Hematopoietic multipotent progenitor cell treated with erythropoietin and hydrocortisone succinate and interleukin-3 and kit ligand, for 8 days (in vitro differentiated cells): ENCODE measurements at regions not wholly inside any gene's neighbourhood (a gene's known extent, or its start where the extent isn't known, plus 50 kb on each side); places are given as distances from the start of the nearest gene placed in this dataset.
"Not testable (repeated sequence)": the region's sequence is repeated elsewhere in the genome, so short reads cannot be mapped to it uniquely, and the experiment has no call there.

ENCODE experiments used
- DNase-seq: peaks from one replicate; pipeline ENCODE4 v3.0.0-alpha.2; 2015

DNA sequence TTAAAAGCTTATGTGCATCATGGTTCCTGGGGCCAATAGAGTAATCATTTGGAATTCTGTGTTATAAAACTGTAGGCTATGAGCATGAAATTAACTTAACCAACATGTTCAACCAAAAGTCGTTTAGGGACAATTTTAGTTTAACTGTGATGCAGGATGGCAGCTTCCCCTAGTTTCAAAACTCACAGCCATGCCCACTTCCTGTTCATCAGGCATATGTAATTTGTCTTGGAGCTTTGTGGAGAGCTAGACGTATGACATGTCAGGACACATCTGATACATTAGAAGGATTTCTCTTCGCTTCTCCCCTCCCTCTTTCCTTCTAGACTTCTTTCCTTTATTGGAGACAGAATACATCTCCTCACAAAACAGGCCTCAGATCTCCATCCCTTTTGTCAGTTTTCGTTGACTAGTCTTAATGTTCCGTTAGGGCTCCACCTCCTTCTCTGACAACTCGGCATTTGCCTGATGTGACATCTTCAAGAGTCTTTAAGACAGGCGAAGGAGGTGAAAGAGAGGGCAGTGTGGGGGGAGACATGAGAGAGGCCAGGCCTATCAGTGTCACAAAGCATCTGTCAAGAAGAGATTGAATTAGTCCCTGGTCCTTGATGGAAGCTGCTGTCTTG is 176.0 kb downstream of the MSX2 start:
- no peak for DNase-seq

DNA sequence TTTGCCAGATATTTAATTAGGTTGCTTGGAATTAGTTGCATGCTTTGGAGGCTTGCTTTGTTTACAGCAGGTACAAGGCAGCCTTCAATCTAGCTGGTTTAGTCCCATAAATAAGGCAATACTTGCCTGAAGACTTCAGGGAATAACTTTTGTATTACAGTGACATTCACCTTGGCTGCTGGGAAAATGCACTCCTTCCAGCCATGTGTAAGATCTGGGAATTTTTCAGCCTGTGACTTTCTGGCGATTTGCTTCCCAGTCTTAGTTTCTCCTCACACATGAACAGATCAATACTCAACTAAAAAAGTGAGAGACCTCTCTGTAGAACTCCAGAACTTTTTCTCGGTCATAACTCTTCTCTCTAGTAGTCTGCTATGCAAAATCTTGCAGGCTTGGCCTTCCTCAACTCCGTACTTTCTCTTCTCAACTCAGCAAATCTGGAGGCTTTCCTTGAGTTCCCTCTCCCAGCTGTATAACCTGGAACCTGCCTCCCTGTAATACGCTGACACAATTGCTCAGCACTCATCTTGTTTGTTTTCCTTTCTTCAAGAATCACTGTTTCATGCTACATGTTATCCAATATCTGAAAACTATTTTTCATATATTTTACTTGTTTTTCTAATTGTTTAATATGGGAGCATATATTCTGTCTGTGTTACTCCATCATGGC is 173.0 kb downstream of the MSX2 start:
- no peak for DNase-seq

DNA sequence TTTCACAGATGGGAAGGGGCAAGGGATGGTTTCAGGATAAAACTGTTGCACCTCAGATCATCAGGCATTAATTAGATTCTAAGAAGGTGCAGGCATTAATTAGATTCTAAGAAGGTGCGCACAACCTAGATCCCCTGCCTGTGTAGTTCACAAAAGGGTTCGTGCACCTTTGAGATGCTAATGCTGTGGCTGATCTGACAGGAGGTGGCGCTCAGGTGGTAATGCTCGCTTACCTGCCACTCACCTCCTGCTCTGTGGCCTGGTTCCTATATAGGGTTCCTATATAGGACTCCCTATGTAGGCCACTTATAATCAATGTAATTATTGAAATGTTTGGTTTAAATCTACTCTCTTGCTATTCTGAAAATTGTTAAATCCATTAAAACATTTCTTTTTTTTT is 171.0 kb downstream of the MSX2 start:
- DNase-seq = no peak

DNA sequence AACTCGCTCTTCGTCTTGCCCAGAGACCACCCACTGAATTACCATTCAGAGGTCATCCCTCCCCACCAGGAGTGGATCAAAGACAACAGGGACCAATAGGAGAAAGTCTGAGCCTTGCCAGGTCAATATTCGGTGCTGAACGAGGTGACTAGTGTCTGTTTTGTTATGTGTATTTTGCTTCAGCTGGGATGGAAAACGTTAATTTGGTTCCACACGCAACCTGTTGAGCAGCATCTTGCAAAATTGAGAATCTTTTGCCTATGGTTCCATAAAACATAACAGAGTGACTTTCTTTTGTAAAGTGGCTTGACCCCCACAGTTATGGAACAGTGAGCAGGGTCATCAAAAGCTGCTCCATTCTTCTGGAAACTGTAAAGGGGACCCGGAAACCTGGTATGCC is 168.4 kb downstream of the MSX2 start:
- DNase-seq = no peak

DNA sequence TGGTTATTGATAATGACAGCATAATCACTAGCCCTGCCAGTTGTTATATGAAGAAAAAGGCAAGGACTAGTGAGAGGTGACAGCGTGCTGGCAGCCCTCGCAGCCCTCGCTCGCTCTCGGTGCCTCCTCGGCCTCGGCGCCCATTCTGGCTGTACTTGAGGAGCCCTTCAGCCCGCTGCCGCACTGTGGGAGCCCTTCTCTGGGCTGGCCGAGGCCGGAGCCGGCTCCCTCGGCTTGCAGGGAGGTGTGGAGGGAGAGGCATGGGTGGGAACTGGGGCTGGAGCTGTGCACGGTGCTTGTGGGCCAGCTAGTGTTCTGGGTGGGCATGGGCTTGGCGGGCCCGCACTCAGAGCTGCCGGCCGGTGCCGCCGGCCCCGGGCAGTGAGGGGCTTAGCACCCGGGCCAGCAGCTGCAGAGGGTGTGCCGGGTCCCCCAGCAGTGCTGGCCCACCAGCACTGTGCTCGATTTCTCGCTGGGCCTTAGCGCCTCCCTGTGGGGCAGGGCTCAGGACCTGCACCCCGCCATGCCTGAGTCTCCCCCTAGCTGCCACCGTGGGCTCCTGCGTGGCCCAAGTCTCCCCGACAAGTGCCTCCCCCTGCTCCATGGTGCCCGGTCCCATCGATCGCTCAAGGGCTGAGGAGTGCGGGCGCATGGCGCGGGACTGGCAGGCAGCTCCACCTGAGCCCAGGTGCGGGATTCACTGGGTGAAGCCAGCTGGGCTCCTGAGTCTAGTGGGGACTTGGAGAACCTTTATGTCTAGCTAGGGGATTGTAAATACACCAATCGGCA is 156.2 kb downstream of the MSX2 start:
- not testable (repeated sequence) for DNase-seq

DNA sequence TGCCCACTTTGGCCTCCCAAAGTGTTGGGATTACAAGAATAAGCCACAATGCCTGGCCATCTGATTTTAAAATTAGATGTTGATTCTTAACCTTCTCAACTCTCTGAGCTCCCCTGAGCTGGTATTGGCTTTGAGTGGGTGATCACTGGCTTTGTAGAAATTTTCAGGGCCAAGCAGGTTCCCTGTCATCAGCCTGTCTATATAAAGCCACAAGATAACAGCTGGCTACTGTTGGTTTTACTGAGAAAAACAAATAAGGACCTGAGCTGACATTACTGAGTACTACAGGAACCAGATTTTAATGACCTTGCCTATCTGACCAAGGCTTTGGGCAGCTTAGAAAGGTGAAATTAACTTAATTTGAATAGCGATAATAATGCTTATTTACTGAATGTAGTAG is 153.6 kb downstream of the MSX2 start:
- DNase-seq = no peak

DNA sequence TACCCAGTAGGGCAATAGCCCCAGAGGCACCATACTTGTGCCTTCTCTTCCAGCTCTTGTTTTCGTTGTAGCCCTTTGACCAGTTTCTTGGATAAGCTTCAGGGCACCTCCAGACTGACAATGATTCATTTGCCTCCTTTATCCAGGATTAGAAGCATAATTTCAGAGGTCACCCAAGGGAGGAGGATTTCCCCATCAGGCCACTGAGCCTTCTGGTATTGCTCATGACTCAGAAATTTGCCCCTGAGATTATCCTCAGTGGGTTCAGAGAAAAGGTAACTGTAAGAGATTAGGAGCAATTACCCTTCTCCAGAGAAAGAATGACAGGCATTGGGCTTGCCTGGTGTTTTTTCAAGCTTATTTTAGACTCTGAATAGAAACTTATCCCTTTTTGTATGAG is 147.9 kb downstream of the MSX2 start:
- DNase-seq = no peak

DNA sequence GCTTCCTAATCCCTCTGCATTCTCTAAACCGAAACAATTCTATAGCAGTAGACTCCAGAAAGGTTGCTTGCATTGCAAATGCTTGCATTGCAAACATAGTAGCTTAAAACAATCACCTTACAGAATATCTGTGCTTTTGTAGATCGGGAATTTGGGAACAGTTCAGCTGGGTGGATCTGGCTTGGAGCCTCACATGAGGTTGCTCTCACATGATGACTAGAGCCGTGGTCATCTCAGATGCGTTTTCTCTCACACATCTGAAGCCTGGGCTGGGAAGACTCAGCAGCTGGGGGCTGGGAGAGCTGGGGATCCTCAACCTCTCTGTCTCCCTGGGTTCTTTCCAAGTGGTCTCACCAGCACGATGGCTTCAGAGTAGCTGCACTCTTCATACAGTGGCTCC is 127.8 kb downstream of the MSX2 start:
- no peak for DNase-seq

DNA sequence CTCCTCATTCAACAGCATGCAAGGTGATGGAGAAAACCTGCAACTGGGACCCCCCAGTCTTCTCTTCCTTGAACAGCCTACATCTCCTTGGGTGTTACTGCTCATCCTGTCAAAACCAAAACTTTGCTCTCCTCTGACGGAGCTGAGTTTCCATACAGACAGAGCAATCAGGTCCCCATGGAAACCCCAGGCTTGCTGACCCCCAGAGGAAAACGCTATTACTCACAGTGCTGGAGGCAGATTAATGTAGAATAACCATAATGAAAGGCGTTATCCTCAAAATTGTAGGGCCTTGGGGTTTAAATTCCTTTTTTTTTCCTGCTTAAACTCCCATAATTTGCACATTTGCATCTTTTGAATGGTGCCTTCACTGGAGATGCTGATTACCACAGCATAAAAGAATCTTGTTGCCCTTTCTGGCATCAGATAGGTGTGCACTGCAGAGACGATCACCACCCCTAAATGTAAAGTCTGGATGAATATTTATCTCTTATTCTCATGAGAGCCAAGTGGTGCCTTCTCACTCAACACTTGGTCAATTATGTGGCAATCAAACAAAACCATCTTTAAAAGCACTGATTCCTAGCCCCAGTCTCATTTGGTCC is 126.3 kb downstream of the MSX2 start:
- DNase-seq = no peak

DNA sequence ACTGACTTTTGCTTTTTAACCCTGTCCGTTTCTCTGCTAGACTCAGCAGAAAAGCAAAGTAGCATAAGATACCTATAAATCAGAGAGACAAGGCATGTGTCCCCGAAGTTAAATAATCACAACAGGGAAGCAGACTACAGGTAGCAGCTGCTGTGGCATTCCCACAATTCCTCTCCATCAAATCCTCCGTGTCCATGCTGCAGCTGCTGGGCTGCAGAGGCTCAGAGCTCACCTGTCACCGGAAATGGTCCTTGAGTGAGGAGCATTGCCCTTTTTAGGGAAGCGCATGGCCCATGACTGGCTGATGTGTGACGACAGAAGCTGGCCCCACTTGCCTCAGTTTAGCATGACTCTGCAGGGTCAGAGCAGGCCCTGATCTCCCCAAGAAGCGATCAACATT is 125.0 kb downstream of the MSX2 start:
- DNase-seq = no peak

DNA sequence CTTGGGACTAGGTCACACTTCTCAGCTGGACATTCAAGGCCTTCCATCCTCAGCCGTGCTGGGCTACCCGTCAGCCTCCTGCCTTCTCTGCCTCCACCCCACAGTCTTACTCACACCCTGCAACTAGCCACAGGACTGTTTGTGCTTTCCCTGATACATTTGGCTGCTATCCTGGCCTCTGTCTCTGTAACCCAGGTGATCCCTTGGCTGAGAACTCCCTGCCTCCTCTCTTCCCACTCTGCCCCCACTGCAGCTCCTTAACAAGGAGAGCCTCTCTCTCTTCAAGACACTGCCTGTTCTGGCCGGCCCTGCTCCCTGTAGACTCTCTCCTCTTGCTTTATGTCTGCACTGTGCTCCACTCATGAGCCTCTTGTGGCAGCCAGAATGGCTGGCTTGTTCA is 120.6 kb downstream of the MSX2 start:
- DNase-seq = no peak

DNA sequence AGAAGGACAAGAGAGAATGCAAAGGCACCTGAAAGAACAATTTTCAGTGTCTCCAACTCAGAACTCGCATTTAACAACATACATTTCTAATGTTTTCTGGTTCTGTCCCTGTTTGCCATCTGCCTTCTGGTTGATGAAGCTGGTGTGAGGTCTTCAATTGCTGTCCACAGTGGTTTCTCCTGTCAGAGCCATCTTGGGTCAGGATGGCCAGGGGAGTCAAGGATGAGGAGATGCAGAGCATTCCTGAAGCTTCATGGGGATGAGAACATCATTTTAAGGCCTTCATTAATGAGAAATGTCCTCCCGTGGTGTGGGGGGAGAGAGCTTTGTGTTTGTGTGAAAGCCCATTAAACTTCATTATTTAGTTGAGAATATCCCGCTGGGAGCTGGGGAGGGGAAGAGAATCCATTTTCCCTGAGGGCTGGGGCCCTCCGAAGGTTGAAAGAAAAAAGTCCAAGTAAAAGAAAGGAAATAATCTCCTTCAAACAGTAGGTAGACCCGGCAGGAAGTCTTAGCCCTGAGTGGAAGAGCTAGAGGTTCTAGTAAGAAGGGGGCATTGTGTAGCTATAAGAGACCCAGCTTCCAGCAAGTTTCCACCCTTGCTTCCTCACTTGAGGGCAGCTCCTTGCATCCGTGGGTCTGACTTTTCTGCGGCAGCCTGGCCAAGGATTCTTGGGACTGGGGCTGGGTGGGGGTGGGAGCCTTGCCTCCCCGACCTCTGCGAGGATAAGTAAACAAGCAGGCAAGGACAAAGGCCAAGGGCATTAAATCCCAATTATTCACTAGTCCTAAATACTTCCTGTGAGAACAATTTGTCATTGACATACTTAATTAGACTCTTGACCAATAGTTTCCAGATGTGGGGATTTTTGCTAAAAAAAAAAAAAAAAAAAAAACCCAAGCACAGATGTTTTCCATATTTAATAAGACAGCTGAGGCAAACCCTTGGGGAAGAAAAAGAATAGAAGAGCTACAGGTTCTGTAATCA is 119.2 kb downstream of the MSX2 start:
- no peak for DNase-seq

DNA sequence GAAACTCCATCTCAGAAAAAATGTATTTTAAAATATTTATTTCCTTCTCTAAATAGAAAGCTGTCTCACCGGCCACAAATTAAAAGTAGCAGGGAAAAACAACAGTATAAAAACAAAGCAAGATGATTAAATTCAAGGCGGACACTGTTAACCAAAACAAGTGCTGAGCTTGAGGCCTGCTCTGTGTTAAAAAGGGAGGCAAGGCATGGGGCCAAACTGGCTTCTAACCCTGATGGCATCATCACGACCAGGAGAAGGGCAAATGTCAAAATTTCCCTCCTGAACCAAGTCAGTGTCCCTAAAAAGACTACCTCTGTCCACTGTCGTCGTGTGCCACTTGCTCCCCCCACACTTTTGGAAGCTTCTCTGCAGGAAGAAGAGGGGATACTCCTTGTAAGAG is 116.1 kb downstream of the MSX2 start:
- no peak for DNase-seq

DNA sequence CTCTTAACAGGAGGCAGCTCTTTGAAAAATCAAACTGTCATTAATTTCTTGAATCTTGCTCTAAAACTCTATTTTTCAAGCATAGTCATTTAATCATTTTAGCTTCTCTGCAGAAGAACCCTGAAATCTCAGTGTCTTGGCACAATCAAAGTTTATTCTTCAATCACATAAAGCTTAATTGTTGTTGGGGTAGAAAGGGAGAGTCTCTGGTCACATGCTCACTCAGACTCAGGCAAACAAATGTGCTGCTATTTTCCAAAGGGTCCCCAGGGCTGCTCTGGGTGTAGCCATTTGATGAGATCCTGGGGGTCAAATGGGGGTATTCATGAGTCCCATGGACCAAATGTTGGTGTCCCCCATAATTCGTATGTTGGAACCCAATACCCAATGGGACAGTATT is 114.8 kb downstream of the MSX2 start:
- no peak for DNase-seq

DNA sequence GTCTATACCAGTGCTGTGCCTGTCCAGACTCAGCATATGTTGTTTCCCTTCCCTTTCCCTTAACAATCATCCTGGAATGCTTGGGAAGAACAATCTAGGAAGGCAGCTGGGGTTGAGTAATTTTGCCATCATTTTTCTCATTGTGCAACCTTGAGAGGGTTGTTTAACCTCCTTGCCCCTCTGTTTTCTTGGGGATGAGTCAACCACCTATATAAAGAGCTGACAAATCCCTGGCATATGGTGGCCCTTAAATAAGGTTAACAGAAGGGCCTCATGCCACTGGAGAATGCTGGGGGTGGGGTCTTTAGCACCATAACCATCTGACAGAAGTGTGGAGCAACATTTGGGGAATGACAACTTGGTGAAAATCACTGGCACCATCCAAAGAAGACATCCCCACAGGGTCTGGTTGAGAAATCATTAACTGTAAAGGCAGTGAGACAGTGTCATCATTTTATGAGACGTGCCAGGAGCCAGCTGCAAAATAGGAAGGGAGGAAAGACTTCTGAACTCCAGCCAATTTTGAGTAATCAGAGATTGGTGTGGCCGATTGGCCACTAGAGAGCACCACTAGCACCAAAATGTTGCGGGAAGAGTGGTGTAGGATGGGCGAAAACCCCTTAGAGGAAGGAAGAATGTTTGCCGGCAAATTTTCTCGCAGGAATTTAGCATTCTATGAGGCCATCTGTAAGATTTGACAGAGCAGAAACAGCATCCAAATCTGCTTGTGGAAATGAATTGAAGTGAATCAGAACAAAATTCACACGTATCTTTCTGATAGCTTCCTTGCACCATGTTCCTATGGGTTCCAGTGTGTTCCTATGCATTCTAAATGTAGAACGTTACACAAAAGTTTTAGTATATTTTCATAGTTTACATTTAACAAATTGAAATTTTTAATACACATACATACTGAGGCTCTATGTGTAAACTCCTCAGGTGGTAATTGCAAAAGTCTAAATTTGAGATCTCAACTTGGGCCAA is 113.8 kb downstream of the MSX2 start:
- DNase-seq = no peak

DNA sequence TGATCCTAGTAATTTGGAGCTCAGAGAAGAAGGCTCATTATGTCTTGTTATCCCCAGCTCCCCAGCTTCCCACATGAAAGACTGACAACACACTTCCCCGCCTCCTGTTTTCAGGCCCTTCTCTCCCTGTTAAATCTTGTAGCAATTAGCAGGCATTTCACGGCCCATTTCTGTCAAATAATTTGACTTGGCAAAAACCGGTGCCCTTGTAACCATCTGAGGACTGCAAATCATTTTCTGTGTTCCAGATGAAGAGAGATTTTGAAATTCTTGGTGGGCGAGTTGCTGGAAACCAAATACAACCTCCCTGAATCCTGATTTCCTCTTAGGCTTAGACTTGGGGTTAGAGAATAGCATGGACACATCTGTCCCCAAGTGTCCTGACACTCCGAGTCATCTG is 109.7 kb downstream of the MSX2 start:
- DNase-seq = no peak

DNA sequence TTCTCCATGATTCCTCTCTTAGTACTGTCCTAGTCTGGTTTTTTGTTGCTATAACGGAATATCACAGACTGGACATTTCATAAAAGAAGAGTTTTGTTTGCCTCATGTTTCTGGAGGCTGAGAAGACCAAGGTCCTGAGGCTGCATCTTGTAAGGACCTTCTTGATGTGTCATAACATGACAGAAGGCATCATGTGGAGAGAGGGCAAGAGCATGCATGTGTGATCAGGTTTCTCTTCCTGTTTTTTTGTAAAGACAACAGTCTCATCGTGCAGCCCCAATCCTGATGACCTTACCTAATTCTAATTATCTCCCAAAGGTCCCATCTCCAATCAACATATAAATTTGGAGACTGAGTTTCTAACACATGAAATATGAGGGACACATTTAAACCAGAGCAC is 108.4 kb downstream of the MSX2 start:
- DNase-seq = no peak

DNA sequence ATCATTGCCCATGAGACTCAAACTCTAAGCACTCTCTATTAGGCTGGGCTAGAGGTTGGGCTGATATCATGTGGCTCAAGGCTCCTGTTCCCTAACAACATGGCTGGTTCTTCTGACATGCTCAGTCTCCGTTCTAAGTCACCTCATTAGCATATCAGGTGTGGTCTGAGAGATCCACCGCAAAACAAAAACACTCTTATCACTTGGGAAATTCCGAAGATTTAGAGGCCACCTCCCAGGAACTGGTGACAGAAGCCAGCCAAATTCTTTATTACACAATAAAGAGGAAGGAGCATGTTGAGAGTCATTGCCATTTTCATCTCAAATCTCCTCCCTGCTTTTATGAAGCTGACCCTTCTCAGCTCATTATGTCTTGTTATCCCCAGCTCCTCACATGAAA is 107.6 kb downstream of the MSX2 start:
- no peak for DNase-seq

DNA sequence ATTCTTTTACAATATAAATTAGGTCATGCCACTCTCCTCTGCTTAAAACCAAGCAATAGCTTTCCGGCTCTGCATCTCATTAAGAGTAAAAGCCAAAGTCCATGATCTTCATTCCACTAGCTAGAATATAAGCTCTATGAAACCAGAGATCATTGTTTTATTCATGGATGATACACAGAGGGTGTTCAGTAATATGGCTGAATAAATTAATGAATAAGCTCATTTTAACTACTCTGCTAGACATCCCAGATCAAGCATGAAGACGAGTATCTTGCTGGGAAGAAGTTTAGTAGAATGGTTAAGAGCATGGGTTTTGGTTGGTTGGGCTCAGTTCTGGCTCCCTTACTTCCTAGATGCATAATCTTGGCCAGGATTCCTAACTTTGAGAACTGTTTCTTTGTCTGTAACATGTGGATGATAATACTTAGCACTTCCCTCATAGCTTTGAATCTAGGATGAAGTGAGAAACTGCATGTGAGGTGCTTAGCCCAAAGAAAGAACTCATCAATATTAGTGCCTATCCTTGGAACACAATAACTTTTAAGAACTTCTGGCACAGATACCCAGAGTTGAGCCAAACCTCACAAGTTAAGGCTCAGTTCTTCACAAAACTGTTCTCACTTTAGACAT is 106.8 kb downstream of the MSX2 start:
- DNase-seq = no peak

DNA sequence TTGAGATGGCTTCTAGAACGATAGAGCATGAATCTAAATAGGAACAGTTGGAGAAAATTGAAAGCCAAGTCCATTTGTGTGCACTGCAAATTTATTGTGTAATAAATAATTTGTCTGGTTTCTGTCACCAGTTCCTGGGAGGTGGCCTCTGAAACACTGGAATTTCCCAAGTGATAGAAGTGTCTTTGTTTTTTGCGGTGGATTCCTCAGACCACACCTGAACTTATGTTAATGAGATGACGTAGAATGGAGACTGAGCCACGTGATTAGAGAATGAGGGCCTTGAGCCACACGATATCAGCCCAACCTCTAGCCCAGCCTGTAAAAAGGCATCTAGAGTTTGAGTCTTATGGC is 105.1 kb downstream of the MSX2 start:
- DNase-seq = no peak
